ENCODE measurements at regions not wholly inside any gene's neighbourhood (a gene's known extent, or its start where the extent isn't known, plus 50 kb on each side); places are given as distances from the start of the nearest gene placed in this dataset.
"Not testable (repeated sequence)": the region's sequence is repeated elsewhere in the genome, so short reads cannot be mapped to it uniquely, and the experiment has no call there.

GRCh38 chr6:141906569-141907080 is 226.1 kb upstream of the GJE1 start:
- TF ChIP-seq CTCF (IDR thresholded peaks at IDR 0.05; ENCODE audit: low read depth, low read length, missing control alignments): no peak
- H3K4me3 ChIP-seq (ENCODE audit: low read depth, low read length): no peak overlapping the region
- in situ Hi-C loops (cut with HindIII; ENCODE audit: low sequenced_read_pairs): no loop called here
- no peak for DNase-seq (ENCODE audit: low read depth)

- no peak overlapping the region for H3K4me3 ChIP-seq (ENCODE audit: low read depth, low read length)
- in situ Hi-C loops (cut with HindIII; ENCODE audit: low sequenced_read_pairs): no loop called here
- no peak for TF ChIP-seq CTCF (IDR thresholded peaks at IDR 0.05; ENCODE audit: low read depth, low read length, missing control alignments)
- no peak for DNase-seq (ENCODE audit: low read depth)
These were observed 242.1 kb upstream of the GJE1 start for GRCh38 chr6:141890661-141891060.

- no peak for TF ChIP-seq CTCF (IDR thresholded peaks at IDR 0.05; ENCODE audit: low read depth, low read length, missing control alignments)
- no peak for DNase-seq (ENCODE audit: low read depth)
- H3K4me3 ChIP-seq (ENCODE audit: low read depth, low read length): no peak overlapping the region
- in situ Hi-C loops (cut with HindIII; ENCODE audit: low sequenced_read_pairs): no loop called here
These were observed 247.9 kb upstream of the GJE1 start for GRCh38 chr6:141884850-141885249.

- in situ Hi-C loops (cut with HindIII; ENCODE audit: low sequenced_read_pairs): no loop called here
- H3K4me3 ChIP-seq (ENCODE audit: low read depth, low read length): no peak overlapping the region
- no peak for DNase-seq (ENCODE audit: low read depth)
- no peak for TF ChIP-seq CTCF (IDR thresholded peaks at IDR 0.05; ENCODE audit: low read depth, low read length, missing control alignments)
These were observed 254.0 kb upstream of the GJE1 start for GRCh38 chr6:141878686-141879085.

GRCh38 chr6:141877275-141877983 is 255.3 kb upstream of the GJE1 start:
- DNase-seq (ENCODE audit: low read depth): no peak
- TF ChIP-seq CTCF (IDR thresholded peaks at IDR 0.05; ENCODE audit: low read depth, low read length, missing control alignments): no peak
- H3K4me3 ChIP-seq (ENCODE audit: low read depth, low read length): no peak overlapping the region
- in situ Hi-C loops (cut with HindIII; ENCODE audit: low sequenced_read_pairs): no loop called here

- no peak overlapping the region for H3K4me3 ChIP-seq (ENCODE audit: low read depth, low read length)
- TF ChIP-seq CTCF (IDR thresholded peaks at IDR 0.05; ENCODE audit: low read depth, low read length, missing control alignments): no peak
- no peak for DNase-seq (ENCODE audit: low read depth)
- in situ Hi-C loops (cut with HindIII; ENCODE audit: low sequenced_read_pairs): no loop called here
These were observed 257.7 kb upstream of the GJE1 start for GRCh38 chr6:141874930-141875602.

- in situ Hi-C loops (cut with HindIII; ENCODE audit: low sequenced_read_pairs); H3K4me3 ChIP-seq (ENCODE audit: low read depth, low read length); DNase-seq (ENCODE audit: low read depth): not testable (repeated sequence)
These were observed 263.2 kb upstream of the GJE1 start for GRCh38 chr6:141869509-141869908.
